ENCODE measurements at regions not wholly inside any gene's neighbourhood (a gene's known extent, or its start where the extent isn't known, plus 50 kb on each side); places are given as distances from the start of the nearest gene placed in this dataset.

- TF ChIP-seq CTCF (IDR thresholded peaks at IDR 0.05) (no peak), POLR2A (IDR thresholded peaks at IDR 0.05) (no peak)
These were observed 67.7 kb upstream of the IFNGR1 start for GRCh38 chr6:137286916-137287315.

Measured in body of pancreas (tissue), 4 donors.